Omental fat pad (tissue), 3 donors: ENCODE measurements at regions not wholly inside any gene's neighbourhood (a gene's known extent, or its start where the extent isn't known, plus 50 kb on each side); places are given as distances from the start of the nearest gene placed in this dataset.

Experiments used
- ATAC-seq: fragments of 150-250 bp; one replicate; pipeline ENCODE4 v1.9.1; 2016; ENCODE audit warnings: mild to moderate bottlenecking, moderate library complexity; ENCODE audit not compliant: low FRiP score
- DNase-seq: peaks from one replicate; pipeline ENCODE4 v3.0.0-alpha.2; 2019; ENCODE audit warnings: low spot score
- CTCF ChIP-seq, 3 donors: fragments of 450-650 bp; IDR thresholded peaks; one replicate each; pipeline ENCODE4 v1.5.1; 2016 to 2017; ENCODE audit warnings: antibody characterized with exemption in 3 of 3, mild to moderate bottlenecking in 3 of 3, moderate library complexity in 2 of 3

GRCh38 chr15:62593681-62594399 is 428.8 kb upstream of the C2CD4B start:
- no peak for TF ChIP-seq CTCF (IDR thresholded peaks at IDR 0.05)
- no peak for DNase-seq
- ATAC-seq = no peak

GRCh38 chr15:62598217-62598616 is 433.1 kb upstream of the C2CD4B start:
- DNase-seq (no peak), ATAC-seq (no peak)
- TF ChIP-seq CTCF (IDR thresholded peaks at IDR 0.05) = no peak

GRCh38 chr15:62599791-62600777 is 435.0 kb upstream of the C2CD4B start:
- ATAC-seq = no peak
- TF ChIP-seq CTCF (IDR thresholded peaks at IDR 0.05) = no peak
- no peak for DNase-seq

- TF ChIP-seq CTCF (IDR thresholded peaks at IDR 0.05) = no peak
- no peak for ATAC-seq
- DNase-seq = no peak
Measured at GRCh38 chr15:62601777-62602545, 436.9 kb upstream of the C2CD4B start.

- DNase-seq = no peak
- no peak for TF ChIP-seq CTCF (IDR thresholded peaks at IDR 0.05)
- ATAC-seq = peak; percentile 74
Measured at GRCh38 chr15:62603742-62604141, 438.7 kb upstream of the C2CD4B start.

GRCh38 chr15:62605282-62605681 is 437.3 kb upstream of the TPM1 start:
- DNase-seq (no peak), ATAC-seq (no peak)
- TF ChIP-seq CTCF (IDR thresholded peaks at IDR 0.05) = no peak
